Activated CD8-positive, alpha-beta memory T cell treated with anti-CD3 and anti-CD28 coated beads, Interleukin-2, amount 50 U/mL, for 48 hours (primary cell): ENCODE measurements at regions not wholly inside any gene's neighbourhood (a gene's known extent, or its start where the extent isn't known, plus 50 kb on each side); places are given as distances from the start of the nearest gene placed in this dataset.

Experiments
- DNase-seq: peaks from one replicate; pipeline ENCODE4 v3.0.0-alpha.2; 2020

DNA sequence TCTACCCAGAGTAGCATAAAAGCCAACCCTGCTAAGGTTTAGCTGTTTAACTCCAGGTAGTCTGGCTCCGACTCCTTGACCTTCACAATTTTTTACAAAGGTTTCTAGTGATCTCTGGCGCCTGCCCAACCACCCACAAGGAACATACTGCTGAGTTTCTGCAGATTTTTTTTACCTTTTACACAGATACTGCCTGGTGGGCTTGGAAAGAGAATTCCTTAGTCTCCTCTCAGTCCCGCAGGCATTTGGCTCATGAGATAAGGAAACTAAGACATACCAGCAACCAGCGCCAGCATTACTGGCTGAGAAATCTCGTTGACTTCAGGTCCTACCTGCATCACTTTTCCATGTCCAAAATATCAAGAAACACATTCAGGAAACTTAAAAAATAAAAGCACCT, 51.1 kb upstream of the LYZL1 start:
- DNase-seq: no peak

DNA sequence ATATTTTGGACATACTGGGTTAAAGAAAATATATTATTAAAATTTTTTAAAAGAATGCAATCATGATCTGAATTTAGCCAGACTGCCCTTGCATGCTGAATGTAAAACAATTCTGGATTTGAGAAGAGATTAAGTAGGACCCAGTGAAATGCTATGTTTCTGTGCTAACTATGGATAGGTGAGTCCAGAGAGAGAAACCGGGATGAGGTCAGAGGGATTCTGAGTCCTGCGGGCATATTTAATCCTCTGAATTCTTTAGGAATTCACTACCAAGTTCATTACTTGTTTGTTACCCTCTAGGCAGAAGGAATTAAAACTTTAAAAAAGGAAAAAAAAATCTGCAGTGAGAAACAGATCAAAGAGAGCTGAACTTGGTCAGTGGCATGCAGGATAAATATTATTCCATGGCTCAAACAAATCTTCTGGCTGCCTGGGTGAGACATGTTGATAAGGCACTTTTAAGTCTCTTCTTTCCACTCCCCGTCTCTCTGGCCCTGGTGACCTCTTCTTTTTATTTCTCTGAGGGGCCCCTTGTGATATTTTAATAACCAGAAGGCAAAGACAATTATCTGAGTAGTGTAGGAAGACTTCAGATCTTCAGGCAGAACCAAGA, 50.2 kb upstream of the LYZL1 start:
- DNase-seq: no peak
